Daoy (cell line): ENCODE measurements at regions not wholly inside any gene's neighbourhood (a gene's known extent, or its start where the extent isn't known, plus 50 kb on each side); places are given as distances from the start of the nearest gene placed in this dataset.
A peak's percentile ranks its signal among the peaks of the same experiment; 100 is the strongest.
"Not testable (repeated sequence)": the region's sequence is repeated elsewhere in the genome, so short reads cannot be mapped to it uniquely, and the experiment has no call there.

ENCODE experiments used
- DNase-seq: peaks from one replicate; pipeline ENCODE4 v3.0.0-alpha.2; 2015; ENCODE audit warnings: low read depth

DNA sequence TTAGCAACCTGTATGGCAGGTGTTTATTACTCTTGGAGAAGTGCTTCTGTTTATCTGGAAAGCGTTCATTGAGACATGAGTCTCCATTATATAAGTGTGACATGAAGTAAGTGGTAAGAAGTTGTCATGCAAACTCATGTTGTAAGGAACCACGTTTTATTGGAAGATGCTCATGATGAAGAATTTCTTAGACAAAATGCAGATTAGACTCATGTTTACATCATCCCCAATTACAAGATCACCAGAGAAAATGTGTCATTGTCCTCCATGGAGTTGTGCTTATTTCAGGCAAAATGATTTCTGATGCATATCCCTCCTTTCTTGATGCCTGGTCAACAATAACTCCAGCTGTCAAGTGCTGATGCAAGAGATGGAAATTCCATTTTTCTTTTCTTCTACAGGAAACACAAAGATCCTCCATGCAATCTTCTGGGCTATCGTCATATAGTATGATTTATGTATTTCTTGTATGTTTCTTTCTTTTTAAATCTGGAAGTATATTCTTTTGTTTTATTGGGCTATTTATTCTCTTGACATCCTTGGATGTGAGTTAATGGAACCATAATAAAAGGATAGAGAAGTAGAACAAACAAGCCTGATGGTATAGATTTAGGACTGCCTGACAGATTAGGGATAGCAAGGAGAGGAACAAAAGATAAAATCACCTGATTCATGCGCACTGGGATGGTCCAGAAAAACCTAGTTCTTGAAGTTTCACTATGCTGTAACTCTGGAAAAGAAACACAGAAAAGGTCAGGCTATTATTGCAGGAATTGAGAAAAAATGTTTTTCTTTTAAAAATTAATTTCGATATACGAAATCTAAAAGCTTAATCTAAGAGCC, 50.7 kb upstream of the DIAPH3 start:
- no peak for DNase-seq

DNA sequence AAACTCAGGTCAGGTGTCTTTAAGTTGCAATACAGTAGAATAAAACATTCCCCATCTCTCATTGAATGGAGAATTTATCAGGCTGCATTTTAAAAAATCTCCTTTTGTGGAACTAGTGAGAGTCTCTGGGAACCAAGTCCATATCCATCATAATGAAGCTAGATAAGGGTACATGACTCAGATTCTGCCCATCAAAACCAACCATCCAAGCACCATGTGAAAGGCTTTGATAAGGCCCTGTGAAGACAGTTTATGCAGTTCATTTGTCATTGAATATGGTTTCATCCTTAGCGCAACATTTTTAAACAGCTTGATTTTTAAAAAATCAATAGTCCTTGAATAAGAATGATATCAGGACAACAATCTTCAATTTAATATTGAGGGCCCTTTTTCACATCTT, 56.3 kb upstream of the DIAPH3 start:
- no peak for DNase-seq

DNA sequence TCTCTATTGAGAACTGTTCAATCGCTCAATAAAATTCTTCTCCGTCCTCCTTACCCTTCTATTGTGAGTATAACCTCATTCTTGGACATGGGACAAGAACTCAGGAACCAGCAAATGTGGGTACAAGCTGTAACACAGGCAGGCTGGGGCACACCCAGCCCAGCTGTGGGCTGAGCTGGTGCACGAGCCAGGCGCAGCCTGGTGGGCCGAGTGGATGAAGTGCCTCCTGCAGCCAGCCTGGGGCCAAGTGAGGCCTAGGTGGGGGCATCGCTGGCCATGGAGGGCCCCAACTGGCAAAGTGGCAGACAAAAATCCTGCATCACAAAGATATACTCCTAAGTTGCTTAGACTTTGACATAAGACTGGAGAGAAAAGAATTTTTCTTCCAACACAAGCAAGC, 57.9 kb upstream of the DIAPH3 start:
- DNase-seq, result no peak

DNA sequence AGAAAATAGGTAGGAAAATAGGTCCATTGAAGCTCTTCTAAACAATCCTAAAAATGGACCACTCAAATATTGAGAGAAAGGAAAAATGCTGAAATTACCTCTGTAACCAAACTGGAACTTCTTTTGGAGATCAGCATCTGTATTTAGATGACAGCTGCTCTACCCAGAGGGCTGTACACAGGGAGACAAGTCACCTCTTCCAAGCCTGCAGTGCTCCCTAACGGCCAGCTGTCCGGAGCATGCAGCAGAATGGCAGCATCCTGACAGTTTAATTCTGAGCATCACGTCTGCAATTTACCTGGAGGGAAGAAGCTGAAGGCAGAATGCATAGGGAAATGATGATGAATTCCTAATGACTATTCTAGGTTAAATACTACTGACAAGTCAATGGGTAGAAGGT, 62.8 kb upstream of the DIAPH3 start:
- DNase-seq, result peak; percentile 13

DNA sequence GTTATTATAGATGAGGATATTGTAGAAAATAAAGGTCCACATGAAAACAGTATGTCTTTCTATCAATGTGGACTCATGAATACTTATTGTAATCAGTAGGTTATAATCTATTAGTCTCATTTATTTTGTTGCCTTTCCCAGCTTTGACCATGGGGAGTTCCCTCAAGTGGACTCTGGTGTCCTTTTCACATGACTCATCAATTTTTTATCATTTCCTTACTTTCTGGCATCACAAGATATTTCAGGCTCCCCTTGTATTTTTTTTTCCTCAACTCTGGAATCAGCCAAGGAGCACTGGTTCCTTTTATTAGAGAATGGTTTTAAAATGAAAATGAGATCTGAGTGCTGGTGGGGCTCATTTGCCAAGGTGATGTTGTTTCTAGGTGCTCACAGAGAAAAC, 63.4 kb upstream of the DIAPH3 start:
- DNase-seq, result no peak

DNA sequence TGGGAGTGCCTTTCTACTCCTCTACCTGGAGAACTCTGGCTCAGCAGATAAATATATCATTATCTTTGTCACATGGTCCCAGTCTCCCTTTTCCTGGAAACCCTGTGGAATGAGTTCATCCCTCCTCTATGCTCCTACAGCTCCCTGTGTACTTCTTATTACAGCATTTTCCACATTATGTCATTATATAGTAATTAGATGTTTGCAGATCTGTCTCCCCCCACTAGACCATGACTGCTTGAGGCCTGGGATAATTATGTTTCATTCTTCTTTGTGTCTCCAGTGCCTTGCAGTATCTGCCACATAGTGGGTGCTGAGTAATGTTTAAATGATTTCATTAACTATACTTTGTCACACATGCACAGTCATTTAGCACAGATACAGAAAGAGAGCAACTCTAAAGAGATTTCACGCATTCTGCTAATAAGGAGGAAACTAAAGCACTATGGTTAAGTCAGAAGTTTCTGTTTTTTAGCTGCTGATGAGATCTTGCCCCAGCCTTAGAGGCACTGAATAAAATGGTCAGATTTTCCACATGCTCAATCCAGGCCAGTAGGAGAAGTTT, 66.1 kb upstream of the DIAPH3 start:
- DNase-seq, result peak; percentile 4

DNA sequence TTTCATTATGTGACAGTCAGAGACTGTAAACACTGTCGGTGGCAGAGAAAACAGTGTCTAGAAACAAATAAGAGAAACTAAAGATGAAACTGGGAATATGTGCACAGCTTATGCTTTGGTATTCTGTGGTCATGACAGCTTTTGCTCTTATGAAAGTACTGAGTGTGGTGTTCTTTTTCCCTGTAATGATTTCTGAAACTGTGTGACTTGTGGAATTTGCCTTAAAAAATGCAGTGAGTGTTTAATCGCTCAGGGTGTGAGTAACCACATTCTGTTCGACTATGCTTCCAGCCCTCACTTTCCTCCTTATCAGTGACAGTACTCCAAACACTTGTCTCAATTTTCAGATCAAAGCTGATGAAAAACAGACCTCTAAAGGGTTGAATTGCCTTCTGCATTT, 66.9 kb upstream of the DIAPH3 start:
- DNase-seq, result peak; percentile 3

DNA sequence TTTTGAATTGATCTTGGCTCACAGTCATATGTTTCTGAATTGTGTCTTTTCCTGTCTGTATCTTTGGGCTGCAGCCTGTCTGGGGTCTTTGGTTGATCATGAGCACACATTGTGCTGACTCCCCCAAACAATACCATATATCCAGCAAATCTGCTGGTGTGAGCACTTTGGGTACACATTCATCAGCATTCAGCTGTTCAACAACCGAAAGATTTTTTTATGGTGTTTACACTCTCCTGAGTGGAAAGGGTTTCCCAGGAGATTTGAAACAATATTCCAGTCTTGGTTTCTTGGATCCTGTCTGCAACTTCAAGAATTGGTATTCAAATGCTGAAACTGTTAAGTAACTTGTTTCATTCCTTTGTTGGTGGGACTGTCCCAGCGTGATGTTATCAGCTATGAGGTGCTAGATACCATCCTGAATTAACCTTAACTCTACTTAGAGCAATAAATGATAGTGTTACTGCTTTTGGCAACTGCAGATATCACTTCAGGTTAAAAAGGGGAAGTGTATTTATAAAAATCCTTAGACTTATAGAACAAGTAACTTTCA, 78.4 kb upstream of the DIAPH3 start:
- DNase-seq, result no peak

DNA sequence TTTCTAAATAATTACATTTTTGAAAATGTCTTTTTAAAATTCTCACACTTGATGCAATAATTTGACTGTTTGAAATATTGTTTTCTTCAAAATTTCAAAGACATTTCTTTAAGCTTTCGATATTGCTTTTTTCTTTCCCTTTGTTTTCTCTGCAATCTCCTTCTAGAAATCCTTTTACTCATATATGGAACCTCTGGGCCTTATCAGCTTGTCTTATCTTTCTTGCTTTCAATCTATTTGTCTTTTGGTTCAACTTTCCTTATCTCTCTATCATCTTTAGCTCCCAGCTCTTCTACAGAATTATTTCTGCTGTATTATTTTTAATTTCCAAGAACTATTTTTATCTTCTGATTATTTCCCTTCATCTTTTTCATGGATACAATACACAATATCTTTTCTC, 80.7 kb upstream of the DIAPH3 start:
- DNase-seq, result no peak

DNA sequence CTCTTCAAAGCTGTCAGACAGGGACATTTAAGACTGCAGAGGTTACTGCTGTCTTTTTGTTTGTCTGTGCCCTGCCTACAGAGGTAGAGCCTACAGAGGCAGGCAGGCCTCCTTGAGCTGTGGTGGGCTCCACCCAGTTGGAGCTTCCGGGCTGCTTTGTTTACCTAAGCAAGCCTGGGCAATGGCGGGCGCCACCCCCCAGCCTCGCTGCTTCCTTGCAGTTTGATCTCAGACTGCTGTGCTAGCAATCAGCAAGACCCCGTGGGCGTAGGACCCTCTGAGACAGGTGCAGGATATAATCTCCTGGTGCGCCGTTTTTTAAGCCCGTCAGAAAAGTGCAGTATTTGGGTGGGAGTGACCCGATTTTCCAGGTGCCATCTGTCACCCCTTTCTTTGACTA, 87.7 kb upstream of the DIAPH3 start:
- not testable (repeated sequence) for DNase-seq

DNA sequence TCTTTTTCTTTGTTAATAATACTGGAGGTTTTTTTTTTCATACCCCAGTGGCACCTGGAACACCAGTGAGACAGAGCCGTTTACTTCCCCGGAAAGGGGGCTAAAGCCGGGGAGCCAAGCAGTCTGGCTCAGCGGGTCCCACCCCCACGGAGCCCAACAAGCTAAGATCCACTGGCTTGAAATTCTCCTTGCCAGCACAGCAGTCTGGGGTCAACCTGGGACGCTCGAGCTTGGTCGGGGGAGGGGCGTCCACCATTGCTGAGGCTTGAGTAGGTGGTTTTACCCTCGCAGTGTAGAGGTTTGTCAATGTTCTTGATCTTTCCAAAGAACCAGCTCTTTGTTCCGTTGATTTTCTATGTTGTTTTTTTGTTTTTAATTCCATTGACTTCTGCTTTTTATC, 94.6 kb upstream of the DIAPH3 start:
- no peak for DNase-seq

DNA sequence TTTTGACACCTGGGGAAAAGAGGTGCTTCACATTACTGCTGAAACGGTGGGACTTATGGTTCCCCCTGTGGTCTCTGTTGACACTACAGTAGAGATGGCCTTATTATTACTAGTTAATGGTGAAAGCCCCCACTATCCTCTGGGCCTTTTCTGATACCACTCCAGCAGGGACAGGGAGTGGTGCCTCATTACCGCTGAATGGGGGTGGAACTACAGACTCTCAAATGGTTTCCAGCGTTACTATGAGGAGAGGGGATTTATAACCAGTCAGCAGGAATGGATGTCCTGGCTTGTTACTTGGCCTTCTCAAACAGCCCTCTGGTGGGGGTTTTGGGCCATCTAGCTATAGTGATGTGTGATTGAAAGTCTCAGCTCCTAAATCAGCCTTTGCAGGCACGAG, 96.7 kb upstream of the DIAPH3 start:
- no peak for DNase-seq

DNA sequence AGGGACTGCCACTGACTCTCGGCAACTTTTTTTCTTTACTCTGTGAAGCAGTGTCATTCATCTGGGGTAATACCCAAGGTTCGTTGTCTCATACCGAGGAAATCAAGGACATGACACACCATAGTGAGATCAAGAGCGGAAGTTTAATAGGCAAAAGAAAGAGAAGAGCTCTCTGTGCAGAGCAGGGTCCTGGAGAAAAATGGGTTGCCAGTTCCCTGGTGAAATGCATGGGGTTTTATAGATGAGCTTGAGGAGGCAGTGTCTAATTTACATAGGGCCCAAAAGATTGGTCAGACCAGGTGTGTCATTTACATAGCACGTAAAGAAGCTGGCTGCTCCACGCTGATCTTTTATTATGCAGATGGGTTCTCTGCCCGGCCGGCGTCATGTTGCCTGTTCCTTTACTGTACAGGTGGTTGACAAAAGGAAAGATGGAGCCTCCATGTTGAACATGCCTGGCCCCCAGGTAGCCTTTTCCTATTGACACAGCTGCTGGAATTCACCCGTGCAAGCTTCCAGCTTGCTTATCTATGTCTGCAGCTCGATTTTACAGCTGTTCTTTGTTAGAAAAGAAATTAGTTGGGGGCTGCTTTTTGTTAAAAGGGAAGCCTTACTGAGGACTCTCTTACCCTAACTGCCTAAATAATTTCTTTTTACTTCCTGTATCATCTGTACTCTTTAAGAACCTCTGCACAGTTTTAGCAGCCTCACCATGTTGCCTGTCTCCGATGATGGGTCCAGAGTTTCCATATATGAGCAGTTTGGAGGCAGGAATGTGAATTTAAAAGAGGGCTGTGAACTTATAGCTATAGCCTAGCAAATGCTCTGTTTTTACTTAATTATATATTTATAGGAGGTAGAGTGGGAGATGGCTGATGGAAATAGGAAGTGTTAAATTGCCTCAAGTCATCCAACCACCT, 98.0 kb upstream of the DIAPH3 start:
- no peak for DNase-seq

DNA sequence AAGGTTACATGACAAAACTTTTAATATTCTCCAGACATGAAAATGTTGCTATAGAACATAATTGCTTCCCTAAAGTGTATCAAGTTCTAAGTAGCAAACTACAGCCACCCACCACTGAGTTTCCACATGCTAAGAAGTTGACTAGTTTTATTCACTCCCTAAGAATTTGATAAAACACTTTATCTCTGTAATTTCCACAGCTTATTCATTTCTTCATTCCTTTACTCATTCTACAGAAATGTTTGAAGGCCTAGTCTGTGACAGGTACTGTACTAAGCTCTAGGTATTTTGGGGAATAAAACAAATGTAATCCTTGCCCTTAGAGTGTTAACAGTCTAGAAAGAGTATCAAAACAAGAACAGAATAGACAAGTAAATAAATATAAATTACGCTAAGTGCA, 101.8 kb upstream of the DIAPH3 start:
- DNase-seq, result no peak

DNA sequence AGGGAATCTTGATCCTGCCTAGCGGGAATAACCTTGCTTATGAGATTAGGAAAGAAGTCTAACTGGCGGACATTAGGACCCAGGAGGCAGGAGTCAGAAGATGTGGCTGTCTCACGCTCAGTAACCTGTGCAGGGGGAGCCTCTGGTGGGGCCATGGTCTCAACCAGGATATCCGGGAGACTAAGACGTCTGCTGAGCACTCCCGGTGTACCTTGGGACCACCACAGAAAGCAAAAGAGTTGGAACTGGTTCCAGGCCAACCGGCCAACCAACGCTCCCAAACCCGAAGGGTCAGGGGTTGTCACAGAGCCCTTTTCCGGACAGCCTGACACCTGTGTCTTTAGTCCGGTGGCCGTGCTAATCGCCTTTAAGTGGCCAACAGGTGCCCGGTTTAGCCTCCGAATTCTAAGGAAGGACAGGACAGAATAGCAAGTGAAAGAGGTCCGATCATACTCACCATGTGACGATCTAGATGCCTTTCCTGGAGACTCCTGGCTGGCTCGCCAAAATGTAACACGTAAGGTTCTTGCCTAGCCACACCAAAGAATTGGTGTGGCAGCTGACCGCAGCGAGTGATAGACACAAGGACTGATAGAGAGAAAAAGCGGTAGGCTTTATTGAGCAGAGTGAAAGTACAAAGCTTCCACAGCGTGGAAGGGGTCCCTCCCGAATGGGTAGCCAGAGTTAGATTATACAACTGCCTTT, 103.9 kb upstream of the DIAPH3 start:
- peak; percentile 11 for DNase-seq

DNA sequence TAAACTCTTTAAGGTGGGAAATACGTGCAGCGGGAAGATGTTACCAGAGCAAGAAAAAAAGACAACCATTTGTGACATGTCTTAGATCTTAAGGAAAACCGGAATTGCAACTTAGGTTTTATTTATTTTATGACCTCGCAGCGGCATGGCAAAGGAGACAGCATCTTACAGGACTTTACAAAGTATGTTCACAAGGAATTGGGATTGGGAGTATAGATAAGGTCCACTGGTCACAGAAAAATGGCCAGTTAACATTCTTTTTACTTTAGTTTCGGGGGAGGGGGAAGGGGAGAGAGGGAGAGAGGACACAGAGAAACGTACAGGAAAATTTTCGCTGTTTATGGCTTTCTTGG, 104.5 kb upstream of the DIAPH3 start:
- no peak for DNase-seq

DNA sequence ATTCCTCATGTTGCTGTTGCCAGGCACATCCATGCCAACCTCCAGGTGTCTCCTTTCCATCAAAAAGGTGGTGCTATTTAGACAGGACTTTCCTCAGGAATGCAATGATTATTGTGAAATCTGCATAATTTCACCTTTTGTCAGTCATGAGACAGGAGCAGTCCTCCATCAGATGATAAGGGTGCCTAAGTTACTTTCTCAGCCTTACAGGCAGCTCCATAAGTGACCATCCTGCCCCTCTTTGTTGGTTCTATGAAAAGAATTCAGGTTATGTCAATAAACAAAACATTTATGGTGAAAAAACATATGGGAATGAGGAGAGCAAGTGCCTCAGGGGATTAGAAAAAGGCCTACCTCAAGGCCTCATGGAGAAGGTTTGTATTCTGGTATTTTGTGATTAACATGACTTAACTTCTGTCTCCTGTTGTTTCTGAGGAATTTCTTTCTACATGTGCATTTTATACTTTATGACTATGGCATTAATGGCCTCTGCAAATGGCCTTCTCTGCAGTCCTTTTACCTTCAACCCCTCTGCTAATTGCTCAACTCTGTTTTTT, 110.3 kb upstream of the DIAPH3 start:
- no peak for DNase-seq

DNA sequence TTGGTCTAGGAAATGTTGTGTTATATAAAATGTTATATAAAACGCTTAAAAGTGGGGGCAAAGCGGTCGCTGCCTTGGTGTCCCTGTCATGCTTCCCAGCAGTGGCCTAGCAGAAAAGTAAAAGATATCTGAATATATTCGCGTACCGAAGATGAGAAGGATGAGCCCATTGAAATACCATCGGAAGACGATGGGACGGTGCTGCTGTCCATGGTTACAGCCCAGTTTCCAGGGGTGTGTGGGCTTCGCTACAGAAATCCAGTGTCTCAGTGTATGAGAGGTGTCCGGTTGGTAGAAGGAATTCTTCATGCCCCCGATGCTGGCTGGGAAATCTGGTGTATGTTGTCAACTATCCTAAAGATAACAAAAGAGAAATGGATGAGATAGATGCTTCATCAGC, 110.9 kb upstream of the DIAPH3 start:
- no peak for DNase-seq

DNA sequence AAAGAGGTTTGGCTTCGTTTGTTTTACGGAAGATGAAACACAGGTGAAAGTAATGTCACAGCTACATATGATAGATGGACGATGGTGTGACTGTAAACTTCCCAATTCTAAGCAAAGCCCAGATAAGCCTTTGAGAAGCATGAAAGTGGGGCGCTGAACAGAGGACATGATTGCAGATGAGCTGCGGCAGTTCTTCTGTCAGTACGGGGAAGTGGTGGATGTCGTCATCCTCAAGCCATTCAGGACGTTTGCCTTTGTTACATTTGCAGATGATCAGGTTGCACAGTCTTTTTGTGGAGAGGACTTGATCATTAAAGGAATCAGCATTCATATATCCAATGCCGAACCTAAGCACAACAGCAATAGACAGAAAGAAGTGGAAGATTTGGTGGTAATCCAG, 111.5 kb upstream of the DIAPH3 start:
- no peak for DNase-seq

DNA sequence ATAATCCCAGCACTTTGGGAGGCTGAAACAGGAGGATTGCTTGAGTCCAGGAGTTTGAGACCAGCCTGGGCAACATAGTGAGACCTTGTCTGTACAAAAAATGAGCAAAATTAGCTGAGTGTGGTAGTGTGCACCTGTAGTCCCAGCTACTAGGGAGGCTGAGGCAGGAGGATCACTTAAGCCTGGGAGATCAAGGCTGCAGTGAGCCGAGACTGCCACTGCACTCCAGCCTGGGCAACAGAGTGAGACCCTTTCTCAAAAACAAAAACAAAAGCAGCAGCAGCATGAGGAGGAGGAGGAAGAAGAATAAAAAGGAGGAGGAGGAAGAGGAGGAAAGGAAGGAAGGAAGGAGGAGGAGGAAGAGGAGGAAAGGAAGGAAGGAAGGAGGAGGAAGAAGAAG, 116.5 kb upstream of the TDRD3 start:
- DNase-seq, result not testable (repeated sequence)

DNA sequence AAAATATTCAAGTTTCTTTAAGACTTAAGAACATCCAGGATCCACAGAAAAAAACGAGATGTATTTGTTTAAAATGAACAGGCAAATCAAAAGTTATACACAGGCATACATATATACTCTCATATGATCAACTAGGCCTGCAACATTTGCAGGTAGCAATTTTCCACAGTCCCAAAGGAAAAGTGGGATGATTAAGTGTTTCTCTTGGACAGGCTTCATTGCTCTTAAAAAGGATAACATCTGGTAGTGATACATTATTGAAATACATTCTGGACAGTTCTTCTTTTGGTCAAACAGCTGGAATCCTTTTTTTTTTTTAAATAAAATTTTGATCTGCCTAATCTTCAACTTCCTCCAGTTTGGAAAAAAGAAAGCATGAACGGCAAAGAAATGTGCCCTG, 114.8 kb upstream of the TDRD3 start:
- no peak for DNase-seq

DNA sequence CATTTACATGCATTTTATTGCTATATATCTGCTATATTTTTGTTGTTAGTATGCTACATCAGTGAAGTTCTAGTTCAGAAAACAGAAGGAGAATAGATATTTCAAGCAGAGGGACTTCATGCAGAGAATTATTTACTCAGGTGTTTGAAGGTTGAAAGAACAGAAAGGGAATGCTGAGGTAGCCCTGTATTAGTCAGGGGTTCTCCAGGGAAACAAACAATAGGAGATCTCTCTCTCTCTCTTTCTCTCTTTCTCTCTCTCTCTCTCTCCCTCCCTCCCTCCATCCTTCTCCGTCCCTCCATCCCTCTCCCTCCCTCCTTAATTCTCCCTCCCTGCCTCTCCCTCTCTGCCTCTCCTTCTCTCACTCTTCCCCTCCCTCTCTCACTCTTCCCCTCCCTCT, 114.3 kb upstream of the TDRD3 start:
- no peak for DNase-seq
